ENCODE measurements at regions not wholly inside any gene's neighbourhood (a gene's known extent, or its start where the extent isn't known, plus 50 kb on each side); places are given as distances from the start of the nearest gene placed in this dataset.

DNA sequence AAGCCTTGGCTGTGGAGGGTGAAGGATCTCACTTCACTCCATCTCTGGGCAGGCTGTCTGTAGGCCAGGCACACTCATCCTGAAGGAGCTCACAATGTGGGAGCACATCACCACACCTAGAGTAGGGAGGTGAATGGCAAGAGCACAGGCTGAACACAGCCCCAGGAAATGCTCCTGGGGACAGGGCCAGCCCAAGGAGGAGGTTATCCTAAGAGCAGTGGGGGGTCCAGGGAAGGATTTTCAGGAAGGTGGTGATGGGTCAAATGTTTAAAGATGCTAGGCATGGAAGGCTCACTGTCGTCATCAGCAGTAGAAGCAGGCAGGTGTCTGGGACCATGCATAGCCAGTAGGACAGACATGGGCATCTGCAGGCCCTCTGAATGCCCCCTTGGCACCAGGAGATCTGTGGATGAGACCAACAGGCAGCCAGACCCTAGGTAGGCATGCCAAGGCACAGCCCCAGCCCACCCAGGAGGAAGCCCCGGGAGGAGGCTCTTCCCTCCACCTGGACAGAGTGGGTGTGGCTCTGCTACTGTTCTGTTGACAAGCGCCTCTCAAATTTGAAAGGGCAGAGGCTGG, 91.7 kb upstream of the RAB6C start:
- Mint-ChIP-seq H3K4me3 (no peak overlapping the region), H3K27me3 (ENCODE audit: insufficient read depth) (peaks cover 9% of the 10 kb centered on the region), H3K27ac (no peak overlapping the region)

GRCh38 chr2:129888461-129888860, 91.0 kb upstream of the RAB6C start:
- peaks cover 9% of the 10 kb centered on the region for H3K27me3 Mint-ChIP-seq (ENCODE audit: insufficient read depth)
- H3K9me3 Mint-ChIP-seq = no peaks in the 10 kb centered on the region
- no peak overlapping the region for H3K27ac Mint-ChIP-seq
- intact Hi-C loops (cut with micrococcal nuclease) = no loop called here
- no peak for DNase-seq (ENCODE audit: low spot score)
- H3K4me1 Mint-ChIP-seq (ENCODE audit: low read depth) = no peaks in the 10 kb centered on the region
- H3K4me3 Mint-ChIP-seq = no peak overlapping the region
- no peaks in the 10 kb centered on the region for H3K36me3 Mint-ChIP-seq (ENCODE audit: low read depth)

More for the DNA sequence above, 91.7 kb upstream of the RAB6C start:
- no peaks in the 10 kb centered on the region for H3K36me3 Mint-ChIP-seq (ENCODE audit: low read depth)
- H3K4me1 Mint-ChIP-seq (ENCODE audit: low read depth) = no peaks in the 10 kb centered on the region
- intact Hi-C loops (cut with micrococcal nuclease) = no loop called here
- no peaks in the 10 kb centered on the region for H3K9me3 Mint-ChIP-seq
- no peak for DNase-seq (ENCODE audit: low spot score)

GRCh38 chr2:129888896-129889295, 90.6 kb upstream of the RAB6C start:
- intact Hi-C loops (cut with micrococcal nuclease) = no loop called here
- Mint-ChIP-seq H3K4me3 (no peak overlapping the region), H3K27ac (no peak overlapping the region), H3K4me1 (ENCODE audit: low read depth) (no peaks in the 10 kb centered on the region), H3K27me3 (ENCODE audit: insufficient read depth) (peaks cover 9% of the 10 kb centered on the region), H3K36me3 (ENCODE audit: low read depth) (no peaks in the 10 kb centered on the region), H3K9me3 (no peaks in the 10 kb centered on the region)
- no peak for DNase-seq (ENCODE audit: low spot score)

DNA sequence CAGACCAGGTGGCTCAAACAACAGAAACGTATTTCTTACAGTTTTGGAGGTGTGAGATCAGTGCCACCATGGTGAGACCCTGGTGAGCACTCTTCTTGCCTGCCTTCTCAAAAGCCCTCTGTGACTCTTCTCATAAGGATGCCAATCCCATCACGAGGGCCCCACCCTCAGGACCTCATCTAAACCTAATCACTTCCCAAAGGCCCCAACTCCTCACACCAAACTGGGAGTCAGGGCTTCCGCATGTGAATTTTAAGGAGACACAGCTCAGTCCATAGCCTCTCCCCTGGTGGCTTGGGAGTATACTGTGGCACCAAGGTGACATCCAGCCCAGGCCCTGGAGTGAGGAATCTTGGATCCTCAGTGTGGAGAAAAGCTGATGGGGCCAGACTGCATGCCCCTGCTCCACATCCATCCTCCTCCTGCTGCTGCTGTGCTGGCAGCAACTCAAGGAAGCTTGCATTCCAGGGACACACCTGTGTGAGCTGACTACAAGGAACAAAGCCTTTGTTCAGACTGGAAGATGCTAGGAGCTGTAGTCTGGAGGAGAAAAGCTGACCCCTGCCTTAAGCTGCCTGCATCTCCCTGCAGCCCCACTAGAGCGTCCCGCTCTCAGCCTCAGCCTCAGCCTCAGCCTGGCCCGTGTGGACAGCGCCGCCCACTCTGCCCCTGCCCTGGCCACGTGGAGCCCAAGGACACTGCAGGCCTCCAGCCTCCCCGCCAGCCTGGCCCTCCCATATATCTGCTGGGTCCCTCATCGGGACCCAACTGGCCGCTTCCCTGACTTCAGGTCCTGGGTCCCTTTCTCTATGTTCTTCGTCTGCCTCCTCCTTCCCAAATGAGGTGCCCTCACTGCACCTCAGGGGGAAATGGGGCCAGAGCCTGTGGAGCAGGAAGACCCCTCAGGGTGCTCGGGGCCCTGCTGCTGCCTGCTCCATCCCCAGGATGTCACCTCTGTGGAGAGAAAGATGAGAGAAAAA, 87.8 kb upstream of the RAB6C start:
- intact Hi-C loops (cut with micrococcal nuclease) = no loop called here
- no peak overlapping the region for H3K27ac Mint-ChIP-seq
- H3K9me3 Mint-ChIP-seq = no peaks in the 10 kb centered on the region
- no peak overlapping the region for H3K4me3 Mint-ChIP-seq
- DNase-seq (ENCODE audit: low spot score) = no peak
- H3K27me3 Mint-ChIP-seq (ENCODE audit: insufficient read depth) = peaks cover 4% of the 10 kb centered on the region
- H3K36me3 Mint-ChIP-seq (ENCODE audit: low read depth) = no peaks in the 10 kb centered on the region
- no peaks in the 10 kb centered on the region for H3K4me1 Mint-ChIP-seq (ENCODE audit: low read depth)

GRCh38 chr2:129892360-129892759, 87.1 kb upstream of the RAB6C start:
- no peaks in the 10 kb centered on the region for H3K9me3 Mint-ChIP-seq
- no peaks in the 10 kb centered on the region for H3K36me3 Mint-ChIP-seq (ENCODE audit: low read depth)
- H3K27ac Mint-ChIP-seq = no peak overlapping the region
- DNase-seq (ENCODE audit: low spot score) = no peak
- H3K4me1 Mint-ChIP-seq (ENCODE audit: low read depth) = no peaks in the 10 kb centered on the region
- intact Hi-C loops (cut with micrococcal nuclease) = no loop called here
- no peak overlapping the region for H3K4me3 Mint-ChIP-seq
- H3K27me3 Mint-ChIP-seq (ENCODE audit: insufficient read depth) = peaks cover 4% of the 10 kb centered on the region

DNA sequence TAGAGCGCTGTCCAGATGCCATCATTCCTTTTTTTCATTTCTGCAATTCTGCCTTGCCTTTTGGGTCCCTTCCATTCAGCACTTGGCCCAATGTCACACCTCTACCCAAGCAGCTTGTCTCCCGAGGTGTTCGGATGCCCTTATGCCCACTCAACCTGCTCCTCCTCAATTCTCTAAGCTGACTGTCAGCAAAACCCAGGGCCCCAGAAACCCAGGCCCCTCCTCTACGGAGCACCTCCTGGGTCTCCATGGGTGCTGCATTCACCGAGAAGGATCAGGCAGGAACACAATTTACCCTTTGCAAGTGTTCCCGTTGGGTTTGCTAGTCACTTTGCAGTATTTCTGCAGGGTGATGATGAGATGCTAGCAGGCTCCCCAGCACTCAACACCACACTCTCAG, 86.7 kb upstream of the RAB6C start:
- Mint-ChIP-seq H3K27ac (no peak overlapping the region), H3K4me3 (no peak overlapping the region), H3K4me1 (ENCODE audit: low read depth) (no peaks in the 10 kb centered on the region), H3K9me3 (no peaks in the 10 kb centered on the region), H3K36me3 (ENCODE audit: low read depth) (no peaks in the 10 kb centered on the region), H3K27me3 (ENCODE audit: insufficient read depth) (peaks cover 4% of the 10 kb centered on the region)
- no peak for DNase-seq (ENCODE audit: low spot score)
- intact Hi-C loops (cut with micrococcal nuclease) = no loop called here

GRCh38 chr2:129893244-129893643, 86.2 kb upstream of the RAB6C start:
- H3K4me3 Mint-ChIP-seq = no peak overlapping the region
- H3K9me3 Mint-ChIP-seq = no peaks in the 10 kb centered on the region
- no peaks in the 10 kb centered on the region for H3K36me3 Mint-ChIP-seq (ENCODE audit: low read depth)
- DNase-seq (ENCODE audit: low spot score) = no peak
- intact Hi-C loops (cut with micrococcal nuclease) = no loop called here
- H3K27ac Mint-ChIP-seq = no peak overlapping the region
- H3K27me3 Mint-ChIP-seq (ENCODE audit: insufficient read depth) = peaks cover 8% of the 10 kb centered on the region
- H3K4me1 Mint-ChIP-seq (ENCODE audit: low read depth) = no peaks in the 10 kb centered on the region

DNA sequence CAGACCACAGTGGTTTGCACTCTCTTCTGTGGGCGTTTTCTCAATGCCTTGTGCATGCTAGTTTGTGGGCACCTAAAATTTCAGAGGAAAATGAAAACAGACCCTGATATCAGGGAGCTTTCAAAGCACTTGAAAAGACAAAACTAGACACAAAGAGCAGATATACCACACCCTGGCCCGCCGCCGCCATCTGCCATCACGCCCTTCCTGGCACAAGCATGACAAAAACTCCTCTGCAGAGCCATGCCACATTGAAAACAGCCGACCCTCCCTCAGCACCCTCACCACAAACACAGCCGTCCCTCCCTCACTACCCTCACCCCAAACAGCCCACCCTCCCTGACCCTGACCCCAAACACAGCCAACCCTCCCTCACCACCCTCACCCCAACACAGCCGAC, 84.8 kb upstream of the RAB6C start:
- intact Hi-C loops (cut with micrococcal nuclease) = no loop called here
- no peak for DNase-seq (ENCODE audit: low spot score)
- no peaks in the 10 kb centered on the region for H3K36me3 Mint-ChIP-seq (ENCODE audit: low read depth)
- H3K4me1 Mint-ChIP-seq (ENCODE audit: low read depth) = no peaks in the 10 kb centered on the region
- H3K27ac Mint-ChIP-seq = no peak overlapping the region
- peaks cover 9% of the 10 kb centered on the region for H3K27me3 Mint-ChIP-seq (ENCODE audit: insufficient read depth)
- H3K4me3 Mint-ChIP-seq = no peak overlapping the region
- H3K9me3 Mint-ChIP-seq = no peaks in the 10 kb centered on the region

DNA sequence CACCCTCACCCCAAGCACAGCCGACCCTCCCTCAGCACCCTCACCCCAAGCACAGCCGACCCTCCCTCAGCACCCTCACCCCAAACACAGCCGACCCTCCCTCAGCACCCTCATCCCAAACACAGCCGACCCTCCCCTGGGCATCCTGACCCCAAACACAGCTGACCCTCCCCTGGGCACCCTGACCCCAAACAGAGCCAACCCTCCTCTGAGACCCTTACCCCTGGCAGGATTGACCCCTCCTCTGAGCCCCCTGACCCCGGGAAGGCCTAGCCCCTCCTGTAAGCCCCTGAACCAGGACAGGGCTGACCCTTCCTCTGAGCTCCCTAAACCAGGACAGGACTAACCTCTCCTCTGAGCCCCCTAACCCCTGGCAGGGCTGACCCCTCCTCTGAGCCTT, 84.4 kb upstream of the RAB6C start:
- intact Hi-C loops (cut with micrococcal nuclease) = no loop called here
- Mint-ChIP-seq H3K4me1 (ENCODE audit: low read depth) (no peaks in the 10 kb centered on the region), H3K36me3 (ENCODE audit: low read depth) (no peaks in the 10 kb centered on the region), H3K9me3 (no peaks in the 10 kb centered on the region), H3K27me3 (ENCODE audit: insufficient read depth) (peaks cover 8% of the 10 kb centered on the region), H3K4me3 (no peak overlapping the region), H3K27ac (no peak overlapping the region)
- no peak for DNase-seq (ENCODE audit: low spot score)

DNA sequence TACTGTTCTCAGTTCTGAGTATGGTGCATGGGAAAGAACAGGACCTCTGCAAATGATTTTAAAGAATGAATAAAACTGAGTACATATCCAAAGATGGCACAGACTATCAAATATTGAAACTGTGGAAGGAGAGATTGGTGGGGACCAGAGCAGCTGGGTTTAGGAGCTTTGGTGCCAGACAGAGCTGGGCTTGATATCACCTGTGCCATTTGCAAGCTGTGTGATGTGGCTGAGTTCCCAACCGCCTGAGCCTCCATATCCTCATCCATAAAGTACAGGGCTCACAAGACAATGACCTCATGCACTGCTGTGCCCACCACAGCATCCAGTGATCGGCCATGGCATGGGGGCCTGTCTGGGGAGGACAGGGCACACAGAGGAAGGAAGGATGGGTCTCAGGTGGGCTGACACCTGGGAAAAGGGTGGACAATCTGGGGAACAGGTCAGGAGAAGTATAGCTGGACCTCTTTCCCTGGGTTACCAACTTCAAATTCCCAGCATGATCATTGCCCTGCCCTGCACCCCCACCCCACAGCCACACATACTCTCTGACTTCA, 83.9 kb upstream of the RAB6C start:
- intact Hi-C loops (cut with micrococcal nuclease) = no loop called here
- Mint-ChIP-seq H3K9me3 (no peaks in the 10 kb centered on the region), H3K4me1 (ENCODE audit: low read depth) (no peaks in the 10 kb centered on the region), H3K36me3 (ENCODE audit: low read depth) (no peaks in the 10 kb centered on the region), H3K27me3 (ENCODE audit: insufficient read depth) (peaks cover 10% of the 10 kb centered on the region), H3K4me3 (no peak overlapping the region), H3K27ac (no peak overlapping the region)
- DNase-seq (ENCODE audit: low spot score) = no peak

DNA sequence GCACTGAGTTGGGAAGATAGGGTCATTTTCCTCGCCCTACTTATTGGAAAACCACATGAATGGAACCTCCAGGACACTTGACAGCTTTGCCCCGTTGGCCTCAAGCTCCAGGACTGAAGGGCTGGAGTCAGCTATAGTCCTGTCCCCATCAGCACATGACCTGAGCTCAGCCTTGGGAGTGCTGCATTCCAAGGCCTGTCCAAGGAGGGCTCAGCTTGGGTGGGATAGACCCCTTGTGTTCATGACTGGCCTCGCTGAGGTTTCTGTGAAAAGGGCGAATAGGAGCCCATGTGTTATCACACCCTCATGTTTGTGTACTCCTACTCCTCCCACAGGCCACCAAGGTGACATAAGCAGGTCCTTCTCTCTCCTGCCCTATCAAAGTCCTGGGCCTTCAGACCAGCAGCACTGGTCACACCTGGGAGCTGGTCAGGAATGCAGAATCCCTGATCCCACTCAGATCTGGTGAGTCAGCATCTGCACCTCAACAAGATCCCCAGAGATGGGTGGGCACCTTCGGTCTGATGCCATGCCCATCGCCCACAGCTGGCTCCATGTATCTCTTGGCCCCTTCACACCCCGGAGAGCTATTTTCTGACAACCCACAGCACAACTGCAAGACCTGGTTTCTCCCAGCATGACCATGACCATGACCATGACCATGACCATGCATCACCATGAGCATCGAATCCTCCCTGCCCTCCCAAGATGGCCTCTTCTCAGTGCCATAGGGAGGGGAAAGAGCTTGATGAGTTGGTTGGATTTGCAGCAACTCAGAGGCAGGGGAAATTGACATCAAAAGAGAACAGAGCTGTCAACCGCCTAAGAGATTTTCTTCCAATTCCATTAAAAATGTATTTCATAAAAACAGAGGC, 83.0 kb upstream of the RAB6C start:
- no peak overlapping the region for H3K27ac Mint-ChIP-seq
- peaks cover 8% of the 10 kb centered on the region for H3K27me3 Mint-ChIP-seq (ENCODE audit: insufficient read depth)
- H3K4me1 Mint-ChIP-seq (ENCODE audit: low read depth) = no peaks in the 10 kb centered on the region
- intact Hi-C loops (cut with micrococcal nuclease) = no loop called here
- DNase-seq (ENCODE audit: low spot score) = no peak
- H3K36me3 Mint-ChIP-seq (ENCODE audit: low read depth) = no peaks in the 10 kb centered on the region
- H3K9me3 Mint-ChIP-seq = no peaks in the 10 kb centered on the region
- no peak overlapping the region for H3K4me3 Mint-ChIP-seq

DNA sequence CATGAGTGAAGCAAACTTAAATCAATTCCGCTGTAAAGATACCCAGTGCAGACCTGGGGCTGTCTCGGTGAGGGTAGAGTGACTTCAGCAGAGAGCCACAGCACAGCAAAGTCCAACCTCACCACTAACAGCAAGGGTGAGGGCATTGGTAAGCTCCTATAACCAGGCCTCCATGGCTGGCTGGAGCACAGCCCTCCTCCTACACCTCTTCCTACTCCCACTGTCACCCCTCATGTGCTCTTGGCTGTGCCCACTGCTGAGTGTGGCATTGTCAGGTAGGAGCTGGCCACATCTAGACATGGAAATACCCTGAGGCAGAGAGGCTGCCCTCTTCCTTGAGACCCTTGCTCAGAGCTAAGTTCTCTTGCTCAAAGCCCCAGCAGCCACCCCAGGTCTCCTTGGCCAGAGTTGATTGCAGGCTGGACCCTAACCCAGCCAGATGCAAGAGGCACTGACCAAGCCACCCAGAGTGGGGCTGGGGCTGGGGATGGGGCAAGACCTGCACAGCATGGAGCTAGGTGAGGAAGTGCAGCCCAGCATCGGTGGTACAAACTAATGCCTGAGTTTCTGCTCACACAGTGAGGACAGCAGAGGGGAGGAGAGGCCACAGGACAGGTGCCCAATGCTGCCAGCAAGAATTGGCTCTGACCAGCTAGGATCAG, 77.6 kb upstream of the RAB6C start:
- DNase-seq (ENCODE audit: low spot score) = no peak
- H3K36me3 Mint-ChIP-seq (ENCODE audit: low read depth) = no peaks in the 10 kb centered on the region
- peaks cover 8% of the 10 kb centered on the region for H3K27me3 Mint-ChIP-seq (ENCODE audit: insufficient read depth)
- H3K27ac Mint-ChIP-seq = no peak overlapping the region
- intact Hi-C loops (cut with micrococcal nuclease) = no loop called here
- H3K9me3 Mint-ChIP-seq = no peaks in the 10 kb centered on the region
- no peaks in the 10 kb centered on the region for H3K4me1 Mint-ChIP-seq (ENCODE audit: low read depth)
- no peak overlapping the region for H3K4me3 Mint-ChIP-seq

Measured in activated T-helper 1 cell treated with anti-CD3 and anti-CD28 coated beads, Interleukin-12 subunit alpha, Interleukin-12 subunit beta, Interleukin-2, Interleukin-4 antibody, amounts not matched to agents 30 ng/mL and 10 ng/mL and 1 ng/mL, durations not matched to agents 14 hours and 24 hours and 36 hours (primary cell).